ENCODE measurements at regions not wholly inside any gene's neighbourhood (a gene's known extent, or its start where the extent isn't known, plus 50 kb on each side); places are given as distances from the start of the nearest gene placed in this dataset.

DNA sequence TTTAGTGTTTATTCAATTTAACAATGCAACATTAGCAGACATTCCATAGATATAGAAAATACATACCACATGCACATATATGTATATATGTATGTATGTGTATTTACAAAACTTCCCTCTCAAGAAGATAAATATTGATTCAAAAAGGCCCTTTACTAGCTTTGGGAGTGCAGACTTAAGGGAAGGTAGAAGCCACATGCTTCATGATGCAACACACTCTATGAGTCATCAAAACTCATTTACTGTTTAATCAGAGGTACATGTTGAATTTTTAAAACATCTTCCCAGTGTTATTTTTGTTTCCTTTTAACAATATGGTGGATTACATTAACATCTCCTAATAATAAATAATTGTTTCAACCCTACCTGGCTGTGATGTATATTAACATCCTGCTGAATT, 61.4 kb upstream of the KIRREL1 start (continued):
- no peak for TF ChIP-seq POLR2B (IDR thresholded peaks at IDR 0.05; ENCODE audit: low read depth, partially characterized antibody)
- TF ChIP-seq, protein P1, sequence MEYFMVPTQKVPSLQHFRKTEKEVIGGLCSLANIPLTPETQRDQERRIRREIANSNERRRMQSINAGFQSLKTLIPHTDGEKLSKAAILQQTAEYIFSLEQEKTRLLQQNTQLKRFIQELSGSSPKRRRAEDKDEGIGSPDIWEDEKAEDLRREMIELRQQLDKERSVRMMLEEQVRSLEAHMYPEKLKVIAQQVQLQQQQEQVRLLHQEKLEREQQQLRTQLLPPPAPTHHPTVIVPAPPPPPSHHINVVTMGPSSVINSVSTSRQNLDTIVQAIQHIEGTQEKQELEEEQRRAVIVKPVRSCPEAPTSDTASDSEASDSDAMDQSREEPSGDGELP (CRISPR knock-in tag; IDR thresholded peaks at IDR 0.05; ENCODE audit: borderline replicate concordance): no peak
- no peak for TF ChIP-seq MTF1 (CRISPR knock-in tag; IDR thresholded peaks at IDR 0.05; ENCODE audit: borderline replicate concordance)
- TF ChIP-seq, protein P2, sequence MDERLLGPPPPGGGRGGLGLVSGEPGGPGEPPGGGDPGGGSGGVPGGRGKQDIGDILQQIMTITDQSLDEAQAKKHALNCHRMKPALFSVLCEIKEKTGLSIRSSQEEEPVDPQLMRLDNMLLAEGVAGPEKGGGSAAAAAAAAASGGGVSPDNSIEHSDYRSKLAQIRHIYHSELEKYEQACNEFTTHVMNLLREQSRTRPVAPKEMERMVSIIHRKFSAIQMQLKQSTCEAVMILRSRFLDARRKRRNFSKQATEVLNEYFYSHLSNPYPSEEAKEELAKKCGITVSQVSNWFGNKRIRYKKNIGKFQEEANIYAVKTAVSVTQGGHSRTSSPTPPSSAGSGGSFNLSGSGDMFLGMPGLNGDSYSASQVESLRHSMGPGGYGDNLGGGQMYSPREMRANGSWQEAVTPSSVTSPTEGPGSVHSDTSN (CRISPR knock-in tag; IDR thresholded peaks at IDR 0.05; ENCODE audit: low read depth): no peak
- TF ChIP-seq, protein P2 (tag; conservative IDR thresholded peaks at IDR 0.05; ENCODE audit: low read depth): no peak
- TF ChIP-seq DMBX1 (CRISPR knock-in tag; IDR thresholded peaks at IDR 0.05; ENCODE audit: borderline replicate concordance): no peak
- no peak for TF ChIP-seq SRSF1 (IDR thresholded peaks at IDR 0.05; ENCODE audit: low read depth, low read length)
- no peak for TF ChIP-seq HNRNPUL1 (IDR thresholded peaks at IDR 0.05; ENCODE audit: low read length)
- TF ChIP-seq, protein P3, sequence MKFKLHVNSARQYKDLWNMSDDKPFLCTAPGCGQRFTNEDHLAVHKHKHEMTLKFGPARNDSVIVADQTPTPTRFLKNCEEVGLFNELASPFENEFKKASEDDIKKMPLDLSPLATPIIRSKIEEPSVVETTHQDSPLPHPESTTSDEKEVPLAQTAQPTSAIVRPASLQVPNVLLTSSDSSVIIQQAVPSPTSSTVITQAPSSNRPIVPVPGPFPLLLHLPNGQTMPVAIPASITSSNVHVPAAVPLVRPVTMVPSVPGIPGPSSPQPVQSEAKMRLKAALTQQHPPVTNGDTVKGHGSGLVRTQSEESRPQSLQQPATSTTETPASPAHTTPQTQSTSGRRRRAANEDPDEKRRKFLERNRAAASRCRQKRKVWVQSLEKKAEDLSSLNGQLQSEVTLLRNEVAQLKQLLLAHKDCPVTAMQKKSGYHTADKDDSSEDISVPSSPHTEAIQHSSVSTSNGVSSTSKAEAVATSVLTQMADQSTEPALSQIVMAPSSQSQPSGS (CRISPR knock-in tag; IDR thresholded peaks at IDR 0.05): no peak
- TF ChIP-seq, protein P4, sequence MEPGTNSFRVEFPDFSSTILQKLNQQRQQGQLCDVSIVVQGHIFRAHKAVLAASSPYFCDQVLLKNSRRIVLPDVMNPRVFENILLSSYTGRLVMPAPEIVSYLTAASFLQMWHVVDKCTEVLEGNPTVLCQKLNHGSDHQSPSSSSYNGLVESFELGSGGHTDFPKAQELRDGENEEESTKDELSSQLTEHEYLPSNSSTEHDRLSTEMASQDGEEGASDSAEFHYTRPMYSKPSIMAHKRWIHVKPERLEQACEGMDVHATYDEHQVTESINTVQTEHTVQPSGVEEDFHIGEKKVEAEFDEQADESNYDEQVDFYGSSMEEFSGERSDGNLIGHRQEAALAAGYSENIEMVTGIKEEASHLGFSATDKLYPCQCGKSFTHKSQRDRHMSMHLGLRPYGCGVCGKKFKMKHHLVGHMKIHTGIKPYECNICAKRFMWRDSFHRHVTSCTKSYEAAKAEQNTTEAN (CRISPR knock-in tag; IDR thresholded peaks at IDR 0.05): no peak
- TF ChIP-seq, protein P5, sequence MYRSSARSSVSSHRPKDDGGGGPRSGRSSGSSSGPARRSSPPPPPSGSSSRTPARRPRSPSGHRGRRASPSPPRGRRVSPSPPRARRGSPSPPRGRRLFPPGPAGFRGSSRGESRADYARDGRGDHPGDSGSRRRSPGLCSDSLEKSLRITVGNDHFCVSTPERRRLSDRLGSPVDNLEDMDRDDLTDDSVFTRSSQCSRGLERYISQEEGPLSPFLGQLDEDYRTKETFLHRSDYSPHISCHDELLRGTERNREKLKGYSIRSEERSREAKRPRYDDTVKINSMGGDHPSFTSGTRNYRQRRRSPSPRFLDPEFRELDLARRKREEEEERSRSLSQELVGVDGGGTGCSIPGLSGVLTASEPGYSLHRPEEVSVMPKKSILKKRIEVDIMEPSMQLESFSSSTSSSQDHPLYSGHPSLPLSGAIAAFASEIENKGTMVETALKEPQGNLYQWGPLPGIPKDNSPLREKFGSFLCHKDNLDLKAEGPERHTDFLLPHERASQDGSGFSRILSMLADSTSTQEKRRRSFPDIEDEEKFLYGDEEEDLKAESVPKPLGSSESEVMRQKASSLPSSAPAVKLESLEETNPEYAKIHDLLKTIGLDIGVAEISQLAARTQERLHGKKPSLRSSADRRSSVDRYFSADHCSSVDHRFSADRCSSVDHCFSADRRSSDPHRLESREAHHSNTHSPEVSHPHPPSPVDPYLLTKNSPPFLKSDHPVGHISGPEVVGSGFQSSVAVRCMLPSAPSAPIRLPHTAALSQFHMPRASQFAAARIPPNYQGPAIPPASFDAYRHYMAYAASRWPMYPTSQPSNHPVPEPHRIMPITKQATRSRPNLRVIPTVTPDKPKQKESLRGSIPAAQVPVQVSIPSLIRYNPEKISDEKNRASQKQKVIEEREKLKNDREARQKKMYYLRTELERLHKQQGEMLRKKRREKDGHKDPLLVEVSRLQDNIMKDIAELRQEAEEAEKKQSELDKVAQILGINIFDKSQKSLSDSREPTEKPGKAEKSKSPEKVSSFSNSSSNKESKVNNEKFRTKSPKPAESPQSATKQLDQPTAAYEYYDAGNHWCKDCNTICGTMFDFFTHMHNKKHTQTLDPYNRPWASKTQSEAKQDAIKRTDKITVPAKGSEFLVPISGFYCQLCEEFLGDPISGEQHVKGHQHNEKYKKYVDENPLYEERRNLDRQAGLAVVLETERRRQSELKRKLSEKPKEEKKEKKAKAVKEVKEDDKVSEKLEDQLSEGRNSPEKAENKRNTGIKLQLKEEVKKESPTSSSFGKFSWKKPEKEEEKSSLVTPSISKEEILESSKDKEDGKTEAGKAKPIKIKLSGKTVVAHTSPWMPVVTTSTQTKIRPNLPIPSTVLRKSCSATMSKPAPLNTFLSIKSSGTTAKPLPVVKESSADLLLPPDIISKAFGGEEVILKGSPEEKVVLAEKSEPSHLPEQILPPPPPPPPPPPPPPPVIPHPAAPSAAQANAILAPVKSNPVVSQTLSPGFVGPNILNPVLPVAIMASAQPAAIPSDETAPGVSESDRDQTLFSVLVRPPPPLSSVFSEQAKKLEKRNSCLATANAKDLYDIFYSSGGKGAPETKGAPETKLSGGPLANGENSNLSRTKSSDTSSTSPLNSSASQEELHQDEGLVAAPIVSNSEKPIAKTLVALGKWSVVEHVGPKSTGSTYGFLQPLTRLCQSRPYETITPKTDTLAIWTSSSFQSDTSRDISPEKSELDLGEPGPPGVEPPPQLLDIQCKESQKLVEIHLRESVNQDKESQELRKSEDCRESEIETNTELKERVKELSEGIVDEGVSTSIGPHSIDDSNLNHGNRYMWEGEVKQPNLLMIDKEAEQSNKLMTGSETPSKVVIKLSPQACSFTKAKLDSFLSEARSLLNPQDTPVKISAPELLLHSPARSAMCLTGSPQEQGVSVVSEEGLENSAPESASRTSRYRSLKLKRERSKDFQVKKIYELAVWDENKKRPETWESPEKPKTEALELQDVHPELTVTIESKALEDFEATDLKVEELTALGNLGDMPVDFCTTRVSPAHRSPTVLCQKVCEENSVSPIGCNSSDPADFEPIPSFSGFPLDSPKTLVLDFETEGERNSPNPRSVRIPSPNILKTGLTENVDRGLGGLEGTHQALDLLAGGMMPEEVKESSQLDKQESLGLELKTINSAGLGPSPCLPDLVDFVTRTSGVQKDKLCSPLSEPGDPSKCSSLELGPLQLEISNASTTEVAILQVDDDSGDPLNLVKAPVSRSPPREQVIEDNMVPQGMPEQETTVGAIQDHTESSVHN (IDR thresholded peaks at IDR 0.05; ENCODE audit: borderline replicate concordance in 1 of 2, low read depth in 1 of 2): no peak
- 0 out of 2 replicates have a peak, but pooled peaks have one; percentile 45 for TF ChIP-seq JUN (IDR thresholded peaks at IDR 0.05; ENCODE audit: borderline replicate concordance, low read depth, low read length)
- no peak for TF ChIP-seq JUN (CRISPR knock-in tag; IDR thresholded peaks at IDR 0.05; ENCODE audit: borderline replicate concordance)
